C1 segment of cervical spinal cord (tissue), 14 donors: ENCODE measurements at regions not wholly inside any gene's neighbourhood (a gene's known extent, or its start where the extent isn't known, plus 50 kb on each side); places are given as distances from the start of the nearest gene placed in this dataset.
A peak's percentile ranks its signal among the peaks of the same experiment; 100 is the strongest.
"Not testable (repeated sequence)": the region's sequence is repeated elsewhere in the genome, so short reads cannot be mapped to it uniquely, and the experiment has no call there.

ENCODE experiments used
- DNase-seq, 14 donors: peaks; one replicate each; lab custom pipeline; 2025; lab: John Stamatoyannopoulos, UW

DNA sequence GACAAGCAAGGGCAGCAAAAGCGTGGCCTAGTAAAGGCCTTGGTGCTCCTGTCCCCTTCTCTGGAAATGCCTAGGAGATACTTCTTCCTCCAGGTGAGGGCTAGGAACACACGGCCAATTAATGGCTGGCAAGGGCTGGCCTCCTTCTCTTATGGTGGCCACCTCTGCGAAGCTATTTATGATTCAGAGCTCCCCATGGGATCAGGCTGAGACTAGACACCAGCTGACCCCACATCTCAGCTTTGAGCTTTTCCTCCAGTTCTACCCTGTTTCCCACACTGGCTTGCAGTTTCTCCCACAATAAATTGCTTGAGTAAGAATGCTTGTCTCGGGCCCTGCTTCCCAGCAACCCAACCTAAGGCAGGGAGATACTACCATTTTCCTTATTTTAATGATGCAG, 53.7 kb downstream of the CAMK2N1 start:
- DNase-seq, result no peak

- DNase-seq, result no peak
Observed at GRCh38 chr1:20431176-20431460, 54.9 kb downstream of the CAMK2N1 start.

DNA sequence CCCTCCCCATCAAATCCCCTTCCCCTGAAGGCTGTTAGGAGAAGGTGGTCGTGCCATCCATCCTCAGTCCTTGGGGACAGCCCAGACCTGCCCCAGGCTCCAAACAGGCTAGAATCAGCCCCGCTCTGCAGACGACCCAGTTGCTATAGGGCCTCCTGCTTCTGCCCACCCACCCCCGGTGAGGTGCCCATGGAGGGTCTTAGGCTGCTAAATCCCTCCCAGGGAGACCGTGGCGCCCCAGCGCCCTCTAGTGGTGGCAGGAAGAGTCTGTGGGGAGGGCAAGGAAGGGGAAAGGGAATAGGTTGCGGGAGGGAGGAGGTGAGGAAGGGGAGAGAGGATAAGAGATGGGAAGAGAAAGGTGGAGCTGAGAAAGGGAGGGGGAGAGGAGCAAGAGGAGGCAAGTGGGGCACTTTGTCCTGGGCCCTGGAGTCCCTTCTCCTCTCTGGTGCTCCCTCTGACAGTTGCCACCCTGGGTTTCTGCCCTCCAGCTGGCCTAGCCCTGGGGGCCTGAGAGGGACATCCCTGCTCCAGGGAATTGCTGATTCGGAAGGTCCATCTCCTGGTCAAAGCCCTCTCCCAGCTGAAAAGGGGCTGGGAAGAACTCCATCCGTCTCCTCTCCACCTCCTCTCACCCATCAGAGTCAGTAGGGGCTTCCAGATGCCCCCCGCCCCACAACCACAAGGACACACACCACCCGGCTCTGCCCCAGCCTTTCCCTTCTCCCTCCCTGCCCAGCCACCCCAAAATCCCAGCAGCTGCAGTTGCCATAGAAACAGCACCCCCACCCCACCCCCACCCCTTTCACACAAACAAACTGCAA, 55.4 kb downstream of the CAMK2N1 start:
- DNase-seq, result peak in 6 of 14 donors; percentile 15 to 62 (median 36)

DNA sequence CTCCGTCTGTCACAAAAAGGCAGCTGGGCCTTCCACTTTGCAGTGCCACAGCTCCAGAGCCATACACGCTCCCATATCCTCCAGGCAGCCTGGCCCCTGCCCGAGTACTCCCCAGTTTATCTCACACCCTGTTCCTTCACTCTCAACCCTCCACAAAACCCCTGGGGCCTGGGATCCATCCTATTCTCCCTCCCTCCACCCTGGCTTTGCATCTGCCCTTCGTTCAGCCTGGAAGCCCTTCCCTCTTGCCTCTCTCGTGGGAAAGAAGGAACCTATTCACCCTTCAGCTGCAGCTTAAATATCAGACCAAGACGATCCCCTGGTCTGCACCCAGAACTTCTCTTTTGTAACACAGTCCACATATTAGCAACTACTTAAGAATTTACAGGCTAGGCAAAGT, 56.7 kb downstream of the CAMK2N1 start:
- peak in 1 of 14 donors; percentile 46 for DNase-seq

- DNase-seq, result peak in 1 of 14 donors; percentile 46
Observed at GRCh38 chr1:20428841-20429240, 57.2 kb downstream of the CAMK2N1 start.

- DNase-seq, result peak in 1 of 14 donors; percentile 17
Observed at GRCh38 chr1:20426923-20427322, 59.1 kb downstream of the CAMK2N1 start.

GRCh38 chr1:20426371-20426770, 59.6 kb downstream of the CAMK2N1 start:
- no peak for DNase-seq

GRCh38 chr1:20425622-20426021, 60.4 kb downstream of the CAMK2N1 start:
- no peak for DNase-seq

- no peak for DNase-seq
Observed at GRCh38 chr1:20423169-20423795, 62.7 kb downstream of the CAMK2N1 start.

GRCh38 chr1:20421441-20421840, 64.6 kb downstream of the CAMK2N1 start:
- no peak for DNase-seq

DNA sequence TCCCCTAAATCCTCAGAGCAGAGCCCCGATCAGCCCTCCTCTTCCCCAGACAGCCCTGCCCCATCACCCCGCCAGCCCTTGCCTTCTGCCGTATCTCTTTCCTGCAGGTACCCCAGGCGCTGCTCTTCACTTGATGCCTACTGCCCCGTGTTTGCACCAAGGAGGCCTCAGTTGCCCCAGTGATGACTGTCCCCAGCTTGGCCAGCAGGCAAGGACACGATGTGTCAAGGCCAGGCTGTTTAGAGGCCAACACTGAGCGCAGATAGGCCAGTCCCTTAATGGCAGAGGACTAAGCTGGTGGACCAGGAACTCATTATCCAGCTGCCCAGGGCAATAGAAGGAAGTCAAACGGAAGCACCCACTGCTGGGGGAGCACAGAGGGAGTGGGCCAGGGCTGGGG, 68.4 kb downstream of the CAMK2N1 start:
- DNase-seq, result no peak

- DNase-seq, result no peak
Observed at GRCh38 chr1:20416706-20417105, 69.3 kb downstream of the CAMK2N1 start.

GRCh38 chr1:20413776-20414140, 72.3 kb downstream of the CAMK2N1 start:
- DNase-seq, result no peak

DNA sequence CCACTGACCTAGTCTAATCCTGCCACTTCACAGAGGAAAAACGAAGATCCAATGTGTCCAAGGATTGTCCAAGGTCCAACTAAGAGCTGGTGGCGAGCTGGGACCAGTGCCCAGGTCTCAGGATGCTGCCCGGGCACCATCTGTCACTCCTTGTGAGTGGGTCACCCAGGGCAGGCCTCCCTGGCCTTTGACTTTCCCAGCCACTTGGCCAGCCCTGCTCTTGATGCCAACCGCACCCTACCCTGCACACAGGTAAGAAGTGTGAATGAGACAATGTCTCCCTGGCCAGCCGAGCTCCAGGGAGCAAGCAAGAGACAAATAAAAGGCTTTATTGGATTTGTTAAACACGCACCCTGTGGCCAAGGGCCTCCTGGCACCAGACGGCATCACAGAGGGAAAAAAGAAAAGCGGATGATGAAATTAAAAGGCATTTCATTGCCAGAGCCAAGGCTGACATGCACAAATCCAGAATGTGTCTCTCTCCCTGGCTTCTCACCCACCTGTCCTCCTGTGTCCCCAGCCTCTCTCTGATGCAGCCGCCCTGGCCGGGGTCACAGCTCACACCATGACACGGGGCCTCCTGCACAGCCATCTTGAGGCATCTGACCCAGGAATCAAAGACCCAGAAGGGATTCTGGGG, 72.8 kb downstream of the CAMK2N1 start:
- peak in 4 of 14 donors; percentile 36 to 96 (median 64) for DNase-seq

DNA sequence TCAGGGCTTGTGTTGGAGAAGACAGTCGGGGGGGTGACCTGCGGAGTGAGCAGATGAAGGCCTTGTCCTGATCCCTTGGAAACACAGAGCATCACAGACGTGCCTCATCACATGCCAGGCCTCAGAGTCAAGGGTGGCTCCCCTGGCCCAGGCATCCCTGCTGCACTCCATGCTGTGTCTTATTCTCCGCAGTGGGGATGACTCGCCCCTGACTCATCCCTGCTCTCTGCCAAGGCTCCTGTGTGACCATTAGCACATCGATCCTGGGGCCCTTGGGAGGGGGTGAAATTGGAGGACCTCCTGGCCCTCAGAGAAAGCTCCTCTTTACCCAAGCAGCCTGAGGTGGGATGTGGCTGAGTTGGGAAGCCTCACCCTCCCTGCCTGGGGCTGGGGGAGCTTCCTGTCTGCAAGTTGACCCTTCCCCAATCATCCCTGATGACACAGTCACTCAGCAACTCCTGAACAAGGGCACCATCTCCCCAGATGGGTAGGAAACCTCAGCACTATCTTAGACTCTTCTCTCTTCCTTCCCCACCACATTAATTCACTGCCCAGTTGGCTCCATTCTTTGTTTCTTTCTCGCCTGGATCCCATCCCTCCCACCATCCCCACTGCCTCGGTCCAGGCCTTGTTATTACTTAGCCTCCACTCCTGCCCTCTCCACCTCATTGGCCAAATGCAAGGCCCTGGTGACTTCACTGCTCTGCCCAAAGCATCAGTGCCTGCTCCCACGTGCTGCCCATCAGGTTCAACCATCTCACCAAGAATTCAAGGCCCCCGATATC, 74.6 kb downstream of the CAMK2N1 start:
- DNase-seq, result peak in 1 of 14 donors; percentile 52

DNA sequence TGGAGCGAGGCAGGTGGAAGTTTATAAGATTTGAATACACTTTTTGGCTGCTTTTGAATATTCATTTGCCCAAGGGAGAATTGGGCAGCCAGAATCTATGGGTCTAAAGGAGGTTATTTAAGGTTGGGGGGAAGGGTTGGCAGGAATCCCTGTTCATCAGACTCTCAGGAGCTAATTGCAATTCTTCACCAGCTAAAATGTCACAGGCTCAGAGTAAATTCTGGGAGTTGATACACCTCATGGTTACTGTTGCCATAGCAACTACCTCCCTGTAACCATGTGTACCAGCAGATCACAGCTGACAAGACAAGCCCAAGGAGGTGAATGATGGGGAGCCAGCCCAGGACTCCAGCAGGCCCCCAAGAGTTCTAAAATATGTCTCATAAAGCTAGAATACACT, 75.5 kb downstream of the CAMK2N1 start:
- peak in 1 of 14 donors; percentile 23 for DNase-seq

GRCh38 chr1:20409971-20410370, 76.0 kb downstream of the CAMK2N1 start:
- no peak for DNase-seq

- DNase-seq, result no peak
Observed at GRCh38 chr1:20409012-20409411, 77.0 kb downstream of the CAMK2N1 start.

DNA sequence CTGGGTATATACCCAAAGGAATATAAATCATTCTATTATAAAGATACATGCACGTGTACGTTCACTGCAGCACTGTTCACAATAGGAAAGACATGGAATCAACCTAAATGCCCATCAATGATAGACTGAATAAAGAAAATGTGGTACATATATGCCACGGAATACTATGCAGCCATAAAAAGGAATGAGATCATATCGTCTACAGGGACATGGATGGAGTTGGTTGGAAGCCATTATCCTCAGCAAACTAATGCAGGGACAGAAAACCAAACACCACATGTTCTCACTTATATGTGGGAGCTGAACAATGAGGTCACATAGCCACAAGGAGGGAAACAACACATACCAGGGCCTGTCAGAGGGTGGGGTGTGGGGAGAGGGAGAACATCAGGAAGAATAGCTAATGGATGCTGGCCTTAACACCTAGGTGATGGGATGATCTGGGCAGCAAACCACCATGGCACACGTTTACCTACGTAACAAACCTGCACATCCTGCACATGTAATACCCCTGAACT, 77.8 kb downstream of the CAMK2N1 start:
- DNase-seq, result not testable (repeated sequence)

DNA sequence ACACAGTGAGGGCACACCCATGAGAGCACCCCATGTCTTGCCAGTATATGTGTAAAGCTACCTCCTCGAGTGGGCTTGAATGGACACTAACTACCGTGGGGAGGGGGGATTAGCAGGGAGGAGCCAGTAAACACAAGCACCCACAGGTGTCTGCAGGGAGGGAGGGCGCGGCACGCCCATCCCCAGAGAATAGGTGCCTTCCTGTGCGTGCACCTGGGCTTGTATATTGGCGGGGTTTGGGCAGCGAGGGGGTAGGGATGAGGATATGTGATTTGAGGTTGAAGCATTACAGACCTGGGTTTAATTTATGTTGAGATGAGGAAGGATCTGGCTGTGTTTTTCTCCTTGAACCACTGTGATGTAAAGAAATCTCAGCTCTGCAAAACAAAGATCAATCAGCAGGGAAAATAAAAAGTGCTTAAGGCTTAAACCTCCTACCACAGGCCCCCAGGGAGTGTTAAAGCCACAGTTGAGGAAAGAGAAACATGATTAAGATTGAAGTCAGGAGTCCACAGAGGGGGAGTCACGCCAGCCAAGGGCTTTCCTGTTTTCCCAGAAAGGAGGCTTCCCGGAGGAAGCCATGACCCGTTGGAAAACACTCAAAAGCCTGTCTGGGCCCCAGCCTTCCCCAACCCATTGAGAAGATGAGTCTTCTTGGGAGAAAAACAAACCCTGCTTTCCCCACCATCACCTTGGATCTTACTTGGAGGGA, 80.0 kb downstream of the CAMK2N1 start:
- peak in 1 of 14 donors; percentile 47 for DNase-seq
